Adrenal gland (tissue), 9 donors: ENCODE measurements at regions not wholly inside any gene's neighbourhood (a gene's known extent, or its start where the extent isn't known, plus 50 kb on each side); places are given as distances from the start of the nearest gene placed in this dataset.

Experiments
- DNase-seq, 7 donors: peaks; one replicate each; pipeline ENCODE4 v3.0.0-alpha.2; 2019 to 2020
- H3K27ac ChIP-seq, 5 donors: fragments of 200-600 bp; sonication (generic) in 4 of 5; 1 replicate in 3 of 5; 2 replicates in 2 of 5; pipeline versions ENCODE4 v1.5.1 to v1.8.0; 2016 to 2020; ENCODE audit warnings: mild to moderate bottlenecking in 1 of 5
- H3K27me3 ChIP-seq: fragments of 200-600 bp; 2 replicates; pipeline ENCODE4 v1.8.0; 2021
- H3K36me3 ChIP-seq, 2 donors: fragments of 200-600 bp; replicated peaks in 1 of 2; 1 replicate in 1 of 2; 2 replicates in 1 of 2; pipeline versions ENCODE4 v1.5.1 to v1.8.0; 2018 to 2022
- H3K4me1 ChIP-seq, 2 donors: fragments of 200-600 bp; replicated peaks in 1 of 2; 1 replicate in 1 of 2; 2 replicates in 1 of 2; pipeline versions ENCODE4 v1.5.1 to v1.8.0; 2018 to 2021
- H3K4me3 ChIP-seq, 4 donors: fragments of 200-600 bp; sonication (generic) in 3 of 4; one replicate each; pipeline ENCODE4 v1.5.1; 2016 to 2018
- H3K9me3 ChIP-seq, 3 donors: fragments of 200-600 bp; sonication (generic) in 1 of 3; replicated peaks in 1 of 3; 1 replicate in 2 of 3; 2 replicates in 1 of 3; pipeline versions ENCODE4 v1.5.1 to v1.8.0; 2016 to 2021
- POLR2A ChIP-seq, 2 donors: fragments of 450-650 bp; IDR thresholded peaks; one replicate each; pipeline ENCODE4 v1.6.1; 2017; ENCODE audit warnings: antibody characterized with exemption in 2 of 2, mild to moderate bottlenecking in 2 of 2, moderate library complexity in 1 of 2
- WGBS, 4 donors: extraction: QIAGEN DNeasy Blood & Tissue Kit in 2 of 4; methylation state at CpG; one replicate each; pipeline versions ENCODE4 v1.1.5 to v1.1.7; 2013 to 2017; 5-methylcytosine and 5-hydroxymethylcytosine counted together
- intact Hi-C, 2 donors: fragments of 100-400 bp; cut with DNase I; formaldehyde crosslinking; loops; one replicate each; pipeline versions ENCODE4 v1.14.1 to v1.15.0; 2022 to 2023
- TF ChIP-seq, protein P1 (sequence below), 6 experiments: fragments of 450-650 bp in 4 of 6; fragments of 200-600 bp in 2 of 6; sonication (generic) in 1 of 6; IDR thresholded peaks; 1 replicate in 5 of 6; 2 replicates in 1 of 6; pipeline versions ENCODE4 v1.5.1 to v1.8.0; 2016 to 2021; ENCODE audit warnings: antibody characterized with exemption in 6 of 6, mild to moderate bottlenecking in 2 of 6, moderate library complexity in 1 of 6
- donor health status: healthy with polysubstance abuse.
- donor health status: Bipolar disorder and iron deficiency.
- donor health status: DM: yes; HTN: yes; CAD: no.
- donor health status: DM: no; HTN: no; CAD: no.
- donor health status: DM: no; HTN: no; CAD: no.

DNA sequence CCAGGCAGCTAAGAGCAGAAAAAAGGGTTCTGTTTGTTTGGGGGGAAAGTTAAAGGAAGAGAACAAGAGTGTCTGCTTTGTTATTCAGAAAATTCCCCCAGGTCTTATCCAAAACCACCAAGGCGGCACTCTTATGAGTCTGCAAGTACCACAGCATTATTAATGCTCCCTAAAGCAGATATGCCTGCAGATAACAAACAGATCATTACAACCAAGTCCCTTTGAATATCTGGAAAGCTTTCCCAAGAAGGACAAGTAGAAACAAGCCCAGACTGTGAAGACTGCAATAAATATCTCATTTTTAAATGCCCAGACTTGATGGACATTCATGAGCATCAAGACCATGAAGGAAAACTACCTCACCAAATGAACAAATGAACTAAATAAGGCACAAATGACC lies 278.6 kb upstream of the TMEFF2 start:
- intact Hi-C loops = no loop called here
- H3K9me3 ChIP-seq = no peaks in the 10 kb centered on the region

DNA sequence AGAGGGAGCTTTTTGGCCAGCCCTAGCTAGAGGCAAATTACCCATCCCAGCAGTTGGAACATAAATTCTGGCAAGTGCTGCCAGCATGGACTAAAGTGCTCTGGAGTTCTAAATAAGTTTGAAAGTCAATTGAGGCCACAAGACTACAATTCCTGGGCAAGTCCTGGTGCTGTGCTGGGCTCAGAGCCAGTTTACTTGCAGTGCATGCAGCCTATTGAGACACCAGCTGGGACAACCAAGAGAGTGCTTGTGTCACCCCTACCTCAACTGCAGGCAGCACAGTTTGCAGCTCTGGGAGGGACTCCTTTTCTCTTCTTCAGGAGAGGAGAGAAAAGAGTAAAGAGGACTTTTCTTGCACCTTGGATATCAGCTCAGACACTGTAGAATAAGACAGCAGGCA lies 277.2 kb upstream of the TMEFF2 start:
- Histone ChIP-seq H3K27ac (no peak overlapping the region), H3K4me1 (no peaks in the 10 kb centered on the region), H3K36me3 (no peaks in the 10 kb centered on the region), H3K9me3 (no peaks in the 10 kb centered on the region), H3K4me3 (no peak overlapping the region), H3K27me3 (no peaks in the 10 kb centered on the region)
- intact Hi-C loops = no loop called here
- no peak for DNase-seq
- TF ChIP-seq, protein P1, sequence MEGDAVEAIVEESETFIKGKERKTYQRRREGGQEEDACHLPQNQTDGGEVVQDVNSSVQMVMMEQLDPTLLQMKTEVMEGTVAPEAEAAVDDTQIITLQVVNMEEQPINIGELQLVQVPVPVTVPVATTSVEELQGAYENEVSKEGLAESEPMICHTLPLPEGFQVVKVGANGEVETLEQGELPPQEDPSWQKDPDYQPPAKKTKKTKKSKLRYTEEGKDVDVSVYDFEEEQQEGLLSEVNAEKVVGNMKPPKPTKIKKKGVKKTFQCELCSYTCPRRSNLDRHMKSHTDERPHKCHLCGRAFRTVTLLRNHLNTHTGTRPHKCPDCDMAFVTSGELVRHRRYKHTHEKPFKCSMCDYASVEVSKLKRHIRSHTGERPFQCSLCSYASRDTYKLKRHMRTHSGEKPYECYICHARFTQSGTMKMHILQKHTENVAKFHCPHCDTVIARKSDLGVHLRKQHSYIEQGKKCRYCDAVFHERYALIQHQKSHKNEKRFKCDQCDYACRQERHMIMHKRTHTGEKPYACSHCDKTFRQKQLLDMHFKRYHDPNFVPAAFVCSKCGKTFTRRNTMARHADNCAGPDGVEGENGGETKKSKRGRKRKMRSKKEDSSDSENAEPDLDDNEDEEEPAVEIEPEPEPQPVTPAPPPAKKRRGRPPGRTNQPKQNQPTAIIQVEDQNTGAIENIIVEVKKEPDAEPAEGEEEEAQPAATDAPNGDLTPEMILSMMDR (IDR thresholded peaks at IDR 0.05) = no peak
- no peak for TF ChIP-seq POLR2A (IDR thresholded peaks at IDR 0.05)

More for the DNA sequence above, 278.6 kb upstream of the TMEFF2 start:
- Histone ChIP-seq H3K4me3 (no peak overlapping the region), H3K36me3 (no peaks in the 10 kb centered on the region), H3K4me1 (no peaks in the 10 kb centered on the region), H3K27ac (no peak overlapping the region), H3K27me3 (no peaks in the 10 kb centered on the region)
- no peak for TF ChIP-seq POLR2A (IDR thresholded peaks at IDR 0.05)
- TF ChIP-seq, protein P1 (IDR thresholded peaks at IDR 0.05) = no peak
- DNase-seq = no peak
- WGBS, 4 donors = 0 to 9% (median 0%) methylated on average over 1 of the region's 1 CpG

DNA sequence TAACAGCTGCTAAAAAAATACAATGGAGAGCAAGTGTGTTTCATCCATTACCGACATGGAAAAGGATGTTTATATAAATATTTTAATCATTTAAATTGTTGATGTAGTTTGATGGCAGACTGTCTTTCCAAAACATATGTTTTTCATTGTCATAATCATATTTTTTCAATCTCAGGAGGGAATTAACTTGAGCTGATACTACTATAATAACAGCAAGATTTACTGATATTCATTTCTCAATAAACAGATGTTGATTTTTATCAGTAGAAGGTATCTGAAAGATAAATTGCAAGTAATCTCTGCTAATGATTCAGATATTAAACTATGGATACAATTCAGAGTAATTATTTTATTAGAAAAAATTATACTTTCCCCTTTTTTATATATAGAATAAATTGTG lies 274.9 kb upstream of the TMEFF2 start:
- no peak for DNase-seq
- WGBS, 4 donors = 72 to 81% (median 75%) methylated on average over 1 of the region's 1 CpG
- no peak overlapping the region for H3K27ac ChIP-seq
- H3K36me3 ChIP-seq = no peaks in the 10 kb centered on the region
- intact Hi-C loops = no loop called here
- H3K27me3 ChIP-seq = no peaks in the 10 kb centered on the region
- TF ChIP-seq, protein P1 (IDR thresholded peaks at IDR 0.05) = no peak
- no peak for TF ChIP-seq POLR2A (IDR thresholded peaks at IDR 0.05)
- H3K9me3 ChIP-seq = no peaks in the 10 kb centered on the region
- no peaks in the 10 kb centered on the region for H3K4me1 ChIP-seq
- H3K4me3 ChIP-seq = no peak overlapping the region

DNA sequence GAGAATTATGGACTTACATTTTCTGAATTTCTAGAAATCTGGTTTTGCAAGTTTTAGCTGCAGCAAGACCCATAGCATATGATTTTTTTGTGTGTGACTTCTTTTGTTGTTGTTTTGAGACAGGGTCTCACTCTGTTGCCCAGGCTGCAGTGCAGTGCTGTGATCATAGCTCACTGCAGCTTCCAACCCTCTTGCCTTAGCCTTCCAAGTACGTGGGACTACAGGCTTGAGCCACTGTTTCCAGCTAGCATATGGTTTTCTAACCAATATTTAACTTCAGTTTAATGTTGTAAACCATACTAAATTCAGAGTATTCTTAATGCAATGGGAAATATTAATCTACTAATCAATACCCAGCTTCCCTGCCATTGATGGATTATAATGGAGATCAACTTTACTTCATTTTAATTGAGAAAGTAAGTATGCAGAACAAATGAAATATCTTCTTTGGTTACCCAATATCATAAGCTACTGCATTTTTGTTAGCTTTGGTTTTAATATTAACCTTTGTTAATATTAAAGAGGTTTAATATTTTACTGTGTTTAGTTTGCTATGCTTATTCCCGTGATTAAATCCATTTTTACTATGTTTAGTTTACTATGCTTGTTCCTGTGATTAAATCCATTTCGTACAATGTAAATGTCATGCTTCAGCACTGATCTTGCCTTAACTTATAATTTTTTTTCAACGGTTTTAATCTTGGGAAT lies 273.4 kb upstream of the TMEFF2 start:
- no peaks in the 10 kb centered on the region for H3K9me3 ChIP-seq
- 62 to 79% (median 71%) methylated on average over 4 of the region's 4 CpGs for whole genome bisulfite sequencing, 4 donors
- no peaks in the 10 kb centered on the region for H3K36me3 ChIP-seq
- no peaks in the 10 kb centered on the region for H3K27me3 ChIP-seq
- intact Hi-C loops = no loop called here
- DNase-seq = no peak
- H3K4me3 ChIP-seq = no peak overlapping the region
- TF ChIP-seq, protein P1 (IDR thresholded peaks at IDR 0.05) = no peak
- TF ChIP-seq POLR2A (IDR thresholded peaks at IDR 0.05) = no peak
- H3K27ac ChIP-seq = no peak overlapping the region
- H3K4me1 ChIP-seq = no peaks in the 10 kb centered on the region
